ENCODE measurements at regions not wholly inside any gene's neighbourhood (a gene's known extent, or its start where the extent isn't known, plus 50 kb on each side); places are given as distances from the start of the nearest gene placed in this dataset.

DNA sequence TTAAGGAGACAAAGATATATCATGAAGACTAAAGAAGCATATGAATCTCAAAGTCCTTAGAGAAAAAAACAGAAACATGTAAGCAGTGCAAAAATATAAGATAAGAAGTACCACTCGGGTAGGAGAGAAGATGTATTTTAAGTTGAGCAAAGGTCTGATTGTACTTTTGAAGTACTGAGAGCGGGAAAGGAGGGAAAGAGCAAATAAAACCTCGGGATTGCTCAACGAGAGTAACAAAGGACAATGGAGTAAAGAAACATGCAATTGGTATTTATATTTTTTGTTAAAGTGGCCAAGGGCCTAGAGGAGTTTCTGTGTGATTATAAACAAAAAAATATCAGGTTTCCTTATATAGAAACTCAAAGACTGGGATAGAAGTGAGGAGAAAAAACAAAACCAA is 251.9 kb downstream of the LNPK start:
- no peak overlapping the region for H3K9ac ChIP-seq (ENCODE audit: extremely low read depth, low read length, poor library complexity, severe bottlenecking)
- no peak overlapping the region for H3K4me3 Mint-ChIP-seq
- no peaks in the 10 kb centered on the region for H3K9me3 ChIP-seq (ENCODE audit: control insufficient read depth, low read length)
- H3K36me3 ChIP-seq (ENCODE audit: control insufficient read depth, insufficient read depth, low read length): no peaks in the 10 kb centered on the region
- H3K27ac Mint-ChIP-seq: no peak overlapping the region
- H3K4me1 ChIP-seq (ENCODE audit: control insufficient read depth, insufficient read depth, low read length): no peaks in the 10 kb centered on the region
- H3K4me1 Mint-ChIP-seq: peaks cover 4% of the 10 kb centered on the region
- no peaks in the 10 kb centered on the region for H3K27me3 ChIP-seq (ENCODE audit: control insufficient read depth, insufficient read depth, low read length, poor library complexity, severe bottlenecking)
- no peak overlapping the region for H3K4me3 ChIP-seq (ENCODE audit: low read length)
- H3K27ac ChIP-seq (ENCODE audit: low read depth, low read length): no peak overlapping the region
- no peaks in the 10 kb centered on the region for H3K9me3 Mint-ChIP-seq
- WGBS, 2 experiments (ENCODE audit: insufficient coverage in 1 of 2, insufficient read length in 1 of 2): 94 to 100% methylated on average over 2 to 4 of the region's 4 CpGs
- TF ChIP-seq, protein P1, sequence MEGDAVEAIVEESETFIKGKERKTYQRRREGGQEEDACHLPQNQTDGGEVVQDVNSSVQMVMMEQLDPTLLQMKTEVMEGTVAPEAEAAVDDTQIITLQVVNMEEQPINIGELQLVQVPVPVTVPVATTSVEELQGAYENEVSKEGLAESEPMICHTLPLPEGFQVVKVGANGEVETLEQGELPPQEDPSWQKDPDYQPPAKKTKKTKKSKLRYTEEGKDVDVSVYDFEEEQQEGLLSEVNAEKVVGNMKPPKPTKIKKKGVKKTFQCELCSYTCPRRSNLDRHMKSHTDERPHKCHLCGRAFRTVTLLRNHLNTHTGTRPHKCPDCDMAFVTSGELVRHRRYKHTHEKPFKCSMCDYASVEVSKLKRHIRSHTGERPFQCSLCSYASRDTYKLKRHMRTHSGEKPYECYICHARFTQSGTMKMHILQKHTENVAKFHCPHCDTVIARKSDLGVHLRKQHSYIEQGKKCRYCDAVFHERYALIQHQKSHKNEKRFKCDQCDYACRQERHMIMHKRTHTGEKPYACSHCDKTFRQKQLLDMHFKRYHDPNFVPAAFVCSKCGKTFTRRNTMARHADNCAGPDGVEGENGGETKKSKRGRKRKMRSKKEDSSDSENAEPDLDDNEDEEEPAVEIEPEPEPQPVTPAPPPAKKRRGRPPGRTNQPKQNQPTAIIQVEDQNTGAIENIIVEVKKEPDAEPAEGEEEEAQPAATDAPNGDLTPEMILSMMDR (conservative IDR thresholded peaks at IDR 0.05): no peak
- DNase-seq: no peak
- H3K36me3 Mint-ChIP-seq (ENCODE audit: low read depth): no peaks in the 10 kb centered on the region
- no peaks in the 10 kb centered on the region for H3K27me3 Mint-ChIP-seq (ENCODE audit: insufficient read depth)

DNA sequence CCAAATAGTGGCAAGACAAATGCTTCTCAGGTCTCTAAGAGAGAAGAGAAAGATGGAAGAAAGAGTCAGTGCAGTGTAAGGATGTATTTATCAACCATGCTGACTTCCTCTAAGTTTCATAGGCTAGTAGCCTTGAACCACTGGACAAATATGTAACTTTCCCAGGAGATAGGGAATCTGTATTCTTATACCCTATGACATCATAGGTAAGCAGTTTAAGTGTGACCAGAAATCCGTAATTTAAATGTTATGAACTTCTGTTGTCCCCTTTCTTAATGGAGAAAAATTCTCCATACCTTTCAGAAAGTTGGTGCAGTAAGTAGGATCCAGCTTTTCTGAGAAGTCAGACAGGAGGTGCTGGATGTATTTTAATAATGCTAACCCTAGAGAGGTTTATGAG is 256.2 kb downstream of the LNPK start:
- H3K9me3 Mint-ChIP-seq: no peaks in the 10 kb centered on the region
- no peaks in the 10 kb centered on the region for H3K4me1 ChIP-seq (ENCODE audit: control insufficient read depth, insufficient read depth, low read length)
- no peak overlapping the region for H3K27ac Mint-ChIP-seq
- H3K9me3 ChIP-seq (ENCODE audit: control insufficient read depth, low read length): no peaks in the 10 kb centered on the region
- TF ChIP-seq, protein P1 (conservative IDR thresholded peaks at IDR 0.05): no peak
- H3K4me1 Mint-ChIP-seq: no peaks in the 10 kb centered on the region
- no peak overlapping the region for H3K27ac ChIP-seq (ENCODE audit: low read depth, low read length)
- H3K27me3 Mint-ChIP-seq (ENCODE audit: insufficient read depth): no peaks in the 10 kb centered on the region
- WGBS, 2 experiments (ENCODE audit: insufficient coverage in 1 of 2, insufficient read length in 1 of 2): no CpG with 5 or more reads among the region's 1 CpG
- no peak overlapping the region for H3K4me3 Mint-ChIP-seq
- no peaks in the 10 kb centered on the region for H3K27me3 ChIP-seq (ENCODE audit: control insufficient read depth, insufficient read depth, low read length, poor library complexity, severe bottlenecking)
- no peaks in the 10 kb centered on the region for H3K36me3 Mint-ChIP-seq (ENCODE audit: low read depth)
- no peaks in the 10 kb centered on the region for H3K36me3 ChIP-seq (ENCODE audit: control insufficient read depth, insufficient read depth, low read length)
- no peak overlapping the region for H3K4me3 ChIP-seq (ENCODE audit: low read length)
- no peak for DNase-seq
- no peak overlapping the region for H3K9ac ChIP-seq (ENCODE audit: extremely low read depth, low read length, poor library complexity, severe bottlenecking)

DNA sequence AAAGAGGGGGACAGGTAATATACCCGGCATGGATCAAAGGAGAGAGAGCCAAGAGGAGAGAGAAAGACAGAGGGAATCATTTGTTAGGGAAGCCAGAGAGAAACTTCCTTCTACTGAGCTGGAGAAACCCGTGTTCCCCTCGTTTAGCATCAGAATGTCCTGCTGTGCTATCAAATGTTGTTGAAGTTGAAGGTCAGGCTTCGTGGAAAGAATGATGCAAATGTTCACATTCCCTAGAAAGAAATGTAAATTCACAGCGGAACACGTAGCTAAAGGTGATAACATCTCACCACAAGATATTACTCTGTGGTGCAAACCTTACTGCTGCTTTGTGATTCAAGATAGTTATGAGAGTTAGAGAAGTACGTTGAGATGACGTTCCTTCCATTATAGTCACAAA is 258.1 kb downstream of the LNPK start:
- no peak for DNase-seq
- TF ChIP-seq, protein P1 (conservative IDR thresholded peaks at IDR 0.05): no peak

More for the DNA sequence above, 258.1 kb downstream of the LNPK start:
- no peak overlapping the region for H3K4me3 ChIP-seq (ENCODE audit: low read length)
- no peaks in the 10 kb centered on the region for H3K9me3 Mint-ChIP-seq
- no peaks in the 10 kb centered on the region for H3K4me1 Mint-ChIP-seq
- no peaks in the 10 kb centered on the region for H3K9me3 ChIP-seq (ENCODE audit: control insufficient read depth, low read length)
- WGBS, 2 experiments (ENCODE audit: insufficient coverage in 1 of 2, insufficient read length in 1 of 2): 20 to 55% methylated on average over 4 to 8 of the region's 8 CpGs
- no peak overlapping the region for H3K9ac ChIP-seq (ENCODE audit: extremely low read depth, low read length, poor library complexity, severe bottlenecking)
- no peak overlapping the region for H3K4me3 Mint-ChIP-seq
- no peak overlapping the region for H3K27ac Mint-ChIP-seq
- H3K36me3 ChIP-seq (ENCODE audit: control insufficient read depth, insufficient read depth, low read length): no peaks in the 10 kb centered on the region
- no peaks in the 10 kb centered on the region for H3K27me3 ChIP-seq (ENCODE audit: control insufficient read depth, insufficient read depth, low read length, poor library complexity, severe bottlenecking)
- no peak overlapping the region for H3K27ac ChIP-seq (ENCODE audit: low read depth, low read length)
- H3K4me1 ChIP-seq (ENCODE audit: control insufficient read depth, insufficient read depth, low read length): no peaks in the 10 kb centered on the region
- no peaks in the 10 kb centered on the region for H3K36me3 Mint-ChIP-seq (ENCODE audit: low read depth)
- H3K27me3 Mint-ChIP-seq (ENCODE audit: insufficient read depth): no peaks in the 10 kb centered on the region

All from endodermal cell (in vitro differentiated cells).